ENCODE measurements at regions not wholly inside any gene's neighbourhood (a gene's known extent, or its start where the extent isn't known, plus 50 kb on each side); places are given as distances from the start of the nearest gene placed in this dataset.

DNA sequence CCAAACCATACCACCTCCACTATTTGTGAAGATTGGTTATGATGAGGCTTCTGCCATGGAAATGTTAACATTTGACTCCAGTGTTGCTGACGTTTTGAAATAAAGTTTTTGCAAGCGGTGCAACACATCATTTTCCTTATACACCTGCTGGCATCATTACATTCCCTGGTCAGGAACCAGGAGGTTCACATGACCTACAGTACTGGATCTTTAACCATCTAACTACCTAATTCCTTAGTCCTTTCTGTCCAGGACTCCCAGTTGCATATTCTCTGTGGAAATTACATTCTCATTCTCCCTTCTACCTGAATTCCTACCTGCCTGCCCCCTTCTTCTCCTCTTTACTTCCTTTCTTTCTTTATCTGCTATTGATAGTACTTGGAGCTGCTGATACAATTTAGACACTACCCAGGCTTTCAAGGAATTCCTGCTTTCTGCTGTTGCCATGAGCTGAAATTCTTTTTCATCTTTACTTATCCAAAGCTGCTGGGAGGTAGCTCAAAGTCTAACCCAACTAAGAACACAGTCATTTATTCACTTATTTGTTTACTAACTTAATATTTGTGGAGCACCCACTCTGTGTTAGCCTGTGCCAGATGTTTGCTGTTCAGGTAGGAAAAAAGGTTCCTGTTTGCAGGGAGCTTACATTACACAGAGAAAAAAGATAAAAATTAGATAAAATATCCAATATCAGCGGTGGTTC lies 144.2 kb downstream of the EDEM1 start (continued):
- peak; percentile 61; the same call in 1 of the 2 replicates for TF ChIP-seq AHDC1 (CRISPR knock-in tag; IDR thresholded peaks at IDR 0.05; ENCODE audit: borderline replicate concordance)
- TF ChIP-seq FOXP4 (CRISPR knock-in tag; IDR thresholded peaks at IDR 0.05): peak; percentile 70
- no peak for TF ChIP-seq ZNF460 (CRISPR knock-in tag; IDR thresholded peaks at IDR 0.05; ENCODE audit: borderline replicate concordance)
- peak; percentile 29; the same call in 1 of the 2 replicates for TF ChIP-seq IRF2 (CRISPR knock-in tag; IDR thresholded peaks at IDR 0.05)
- TF ChIP-seq FOXJ3 (CRISPR knock-in tag; IDR thresholded peaks at IDR 0.05; ENCODE audit: borderline replicate concordance): peak; percentile 34; the same call in 1 of the 2 replicates
- no peak for TF ChIP-seq DR1 (CRISPR knock-in tag; IDR thresholded peaks at IDR 0.05)
- TF ChIP-seq, protein P1, sequence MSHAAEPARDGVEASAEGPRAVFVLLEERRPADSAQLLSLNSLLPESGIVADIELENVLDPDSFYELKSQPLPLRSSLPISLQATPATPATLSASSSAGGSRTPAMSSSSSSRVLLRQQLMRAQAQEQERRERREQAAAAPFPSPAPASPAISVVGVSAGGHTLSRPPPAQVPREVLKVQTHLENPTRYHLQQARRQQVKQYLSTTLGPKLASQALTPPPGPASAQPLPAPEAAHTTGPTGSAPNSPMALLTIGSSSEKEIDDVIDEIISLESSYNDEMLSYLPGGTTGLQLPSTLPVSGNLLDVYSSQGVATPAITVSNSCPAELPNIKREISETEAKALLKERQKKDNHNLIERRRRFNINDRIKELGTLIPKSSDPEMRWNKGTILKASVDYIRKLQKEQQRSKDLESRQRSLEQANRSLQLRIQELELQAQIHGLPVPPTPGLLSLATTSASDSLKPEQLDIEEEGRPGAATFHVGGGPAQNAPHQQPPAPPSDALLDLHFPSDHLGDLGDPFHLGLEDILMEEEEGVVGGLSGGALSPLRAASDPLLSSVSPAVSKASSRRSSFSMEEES (CRISPR knock-in tag; IDR thresholded peaks at IDR 0.05): no peak
- TF ChIP-seq ZNF513 (CRISPR knock-in tag; conservative IDR thresholded peaks at IDR 0.05): no peak
- no peak for TF ChIP-seq CSRNP2 (CRISPR knock-in tag; conservative IDR thresholded peaks at IDR 0.05; ENCODE audit: low read depth)
- TF ChIP-seq PAWR (CRISPR knock-in tag; IDR thresholded peaks at IDR 0.05; ENCODE audit: borderline replicate concordance): no peak
- no peak for TF ChIP-seq PITX1 (CRISPR knock-in tag; IDR thresholded peaks at IDR 0.05)
- no peak for TF ChIP-seq ZNF792 (CRISPR knock-in tag; IDR thresholded peaks at IDR 0.05)
- no peak for TF ChIP-seq MAX (IDR thresholded peaks at IDR 0.05)
- no peak for TF ChIP-seq SP1 (IDR thresholded peaks at IDR 0.05)
- TF ChIP-seq SP1 (CRISPR knock-in tag; IDR thresholded peaks at IDR 0.05): no peak
